ENCODE measurements at regions not wholly inside any gene's neighbourhood (a gene's known extent, or its start where the extent isn't known, plus 50 kb on each side); places are given as distances from the start of the nearest gene placed in this dataset.

DNA sequence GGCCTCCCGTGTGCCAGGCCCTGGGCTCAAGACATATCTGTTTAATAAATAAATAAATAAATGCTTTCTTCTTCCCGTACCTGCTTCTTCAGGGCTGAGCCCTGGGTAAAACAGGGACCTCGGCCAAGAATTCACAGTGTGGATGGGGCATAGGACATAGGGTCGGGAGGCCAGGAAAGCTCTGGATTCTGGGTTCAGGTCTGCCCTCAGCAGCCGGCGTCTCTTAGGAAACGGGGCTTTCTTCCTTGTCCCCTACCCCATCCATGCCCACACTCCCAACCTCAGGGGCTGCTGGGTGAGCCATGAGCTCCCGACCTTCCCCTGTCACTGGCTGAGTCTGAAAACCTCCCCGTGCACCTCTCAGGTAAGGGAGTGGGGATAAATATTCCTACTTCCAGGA, 55.7 kb upstream of the ALX4 start:
- H3K4me3 ChIP-seq = no peak overlapping the region
- DNase-seq (ENCODE audit: low read depth in 1 of 2, low spot score in 1 of 2) (no peak), FAIRE-seq (no peak), ATAC-seq (no peak)
- 60% methylated on average over 9 of the region's 9 CpGs for WGBS (ENCODE audit: missing lambda C conversion rate)
- POLR2A ChIA-PET = no interaction called here
- H3K9me3 ChIP-seq = no peaks in the 10 kb centered on the region
- no peak for TF ChIP-seq MAFK (IDR thresholded peaks at IDR 0.05; ENCODE audit: partially characterized antibody)
- no peak for TF ChIP-seq ZSCAN20 (CRISPR knock-in tag; IDR thresholded peaks at IDR 0.05)
- TF ChIP-seq, protein P1, sequence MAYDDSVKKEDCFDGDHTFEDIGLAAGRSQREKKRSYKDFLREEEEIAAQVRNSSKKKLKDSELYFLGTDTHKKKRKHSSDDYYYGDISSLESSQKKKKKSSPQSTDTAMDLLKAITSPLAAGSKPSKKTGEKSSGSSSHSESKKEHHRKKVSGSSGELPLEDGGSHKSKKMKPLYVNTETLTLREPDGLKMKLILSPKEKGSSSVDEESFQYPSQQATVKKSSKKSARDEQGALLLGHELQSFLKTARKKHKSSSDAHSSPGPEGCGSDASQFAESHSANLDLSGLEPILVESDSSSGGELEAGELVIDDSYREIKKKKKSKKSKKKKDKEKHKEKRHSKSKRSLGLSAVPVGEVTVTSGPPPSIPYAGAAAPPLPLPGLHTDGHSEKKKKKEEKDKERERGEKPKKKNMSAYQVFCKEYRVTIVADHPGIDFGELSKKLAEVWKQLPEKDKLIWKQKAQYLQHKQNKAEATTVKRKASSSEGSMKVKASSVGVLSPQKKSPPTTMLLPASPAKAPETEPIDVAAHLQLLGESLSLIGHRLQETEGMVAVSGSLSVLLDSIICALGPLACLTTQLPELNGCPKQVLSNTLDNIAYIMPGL (CRISPR knock-in tag; IDR thresholded peaks at IDR 0.05; ENCODE audit: borderline replicate concordance) = no peak
- TF ChIP-seq POLR2AphosphoS2 (conservative IDR thresholded peaks at IDR 0.05; ENCODE audit: low read length) = no peak
- no peak for TF ChIP-seq FOXS1 (CRISPR knock-in tag; IDR thresholded peaks at IDR 0.05)
- TF ChIP-seq JUN (IDR thresholded peaks at IDR 0.05) = no peak
- TF ChIP-seq, protein P2, sequence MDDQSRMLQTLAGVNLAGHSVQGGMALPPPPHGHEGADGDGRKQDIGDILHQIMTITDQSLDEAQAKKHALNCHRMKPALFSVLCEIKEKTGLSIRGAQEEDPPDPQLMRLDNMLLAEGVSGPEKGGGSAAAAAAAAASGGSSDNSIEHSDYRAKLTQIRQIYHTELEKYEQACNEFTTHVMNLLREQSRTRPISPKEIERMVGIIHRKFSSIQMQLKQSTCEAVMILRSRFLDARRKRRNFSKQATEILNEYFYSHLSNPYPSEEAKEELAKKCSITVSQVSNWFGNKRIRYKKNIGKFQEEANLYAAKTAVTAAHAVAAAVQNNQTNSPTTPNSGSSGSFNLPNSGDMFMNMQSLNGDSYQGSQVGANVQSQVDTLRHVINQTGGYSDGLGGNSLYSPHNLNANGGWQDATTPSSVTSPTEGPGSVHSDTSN (IDR thresholded peaks at IDR 0.05) = no peak
- TF ChIP-seq, protein P3, sequence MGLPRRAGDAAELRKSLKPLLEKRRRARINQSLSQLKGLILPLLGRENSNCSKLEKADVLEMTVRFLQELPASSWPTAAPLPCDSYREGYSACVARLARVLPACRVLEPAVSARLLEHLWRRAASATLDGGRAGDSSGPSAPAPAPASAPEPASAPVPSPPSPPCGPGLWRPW (IDR thresholded peaks at IDR 0.05) = no peak
- TF ChIP-seq RARB (CRISPR knock-in tag; IDR thresholded peaks at IDR 0.05) = no peak
- TF ChIP-seq PHF8 (IDR thresholded peaks at IDR 0.05; ENCODE audit: borderline replicate concordance, low read depth) = no peak
- TF ChIP-seq KDM5A (IDR thresholded peaks at IDR 0.05) = no peak
- no peak for TF ChIP-seq HDAC2 (IDR thresholded peaks at IDR 0.05)
- no peak for TF ChIP-seq MAZ (IDR thresholded peaks at IDR 0.05; ENCODE audit: borderline replicate concordance, low read depth, low read length)
- TF ChIP-seq NR3C1 (IDR thresholded peaks at IDR 0.05) = no peak
- TF ChIP-seq, protein P4, sequence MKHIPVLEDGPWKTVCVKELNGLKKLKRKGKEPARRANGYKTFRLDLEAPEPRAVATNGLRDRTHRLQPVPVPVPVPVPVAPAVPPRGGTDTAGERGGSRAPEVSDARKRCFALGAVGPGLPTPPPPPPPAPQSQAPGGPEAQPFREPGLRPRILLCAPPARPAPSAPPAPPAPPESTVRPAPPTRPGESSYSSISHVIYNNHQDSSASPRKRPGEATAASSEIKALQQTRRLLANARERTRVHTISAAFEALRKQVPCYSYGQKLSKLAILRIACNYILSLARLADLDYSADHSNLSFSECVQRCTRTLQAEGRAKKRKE (CRISPR knock-in tag; IDR thresholded peaks at IDR 0.05; ENCODE audit: low read depth) = no peak
- TF ChIP-seq ZFP36 (IDR thresholded peaks at IDR 0.05; ENCODE audit: borderline replicate concordance, partially characterized antibody) = no peak
- no peak for TF ChIP-seq TFCP2L1 (CRISPR knock-in tag; IDR thresholded peaks at IDR 0.05)
- TF ChIP-seq, protein P5, sequence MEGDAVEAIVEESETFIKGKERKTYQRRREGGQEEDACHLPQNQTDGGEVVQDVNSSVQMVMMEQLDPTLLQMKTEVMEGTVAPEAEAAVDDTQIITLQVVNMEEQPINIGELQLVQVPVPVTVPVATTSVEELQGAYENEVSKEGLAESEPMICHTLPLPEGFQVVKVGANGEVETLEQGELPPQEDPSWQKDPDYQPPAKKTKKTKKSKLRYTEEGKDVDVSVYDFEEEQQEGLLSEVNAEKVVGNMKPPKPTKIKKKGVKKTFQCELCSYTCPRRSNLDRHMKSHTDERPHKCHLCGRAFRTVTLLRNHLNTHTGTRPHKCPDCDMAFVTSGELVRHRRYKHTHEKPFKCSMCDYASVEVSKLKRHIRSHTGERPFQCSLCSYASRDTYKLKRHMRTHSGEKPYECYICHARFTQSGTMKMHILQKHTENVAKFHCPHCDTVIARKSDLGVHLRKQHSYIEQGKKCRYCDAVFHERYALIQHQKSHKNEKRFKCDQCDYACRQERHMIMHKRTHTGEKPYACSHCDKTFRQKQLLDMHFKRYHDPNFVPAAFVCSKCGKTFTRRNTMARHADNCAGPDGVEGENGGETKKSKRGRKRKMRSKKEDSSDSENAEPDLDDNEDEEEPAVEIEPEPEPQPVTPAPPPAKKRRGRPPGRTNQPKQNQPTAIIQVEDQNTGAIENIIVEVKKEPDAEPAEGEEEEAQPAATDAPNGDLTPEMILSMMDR (IDR thresholded peaks at IDR 0.05) = no peak
- TF ChIP-seq, protein P6, sequence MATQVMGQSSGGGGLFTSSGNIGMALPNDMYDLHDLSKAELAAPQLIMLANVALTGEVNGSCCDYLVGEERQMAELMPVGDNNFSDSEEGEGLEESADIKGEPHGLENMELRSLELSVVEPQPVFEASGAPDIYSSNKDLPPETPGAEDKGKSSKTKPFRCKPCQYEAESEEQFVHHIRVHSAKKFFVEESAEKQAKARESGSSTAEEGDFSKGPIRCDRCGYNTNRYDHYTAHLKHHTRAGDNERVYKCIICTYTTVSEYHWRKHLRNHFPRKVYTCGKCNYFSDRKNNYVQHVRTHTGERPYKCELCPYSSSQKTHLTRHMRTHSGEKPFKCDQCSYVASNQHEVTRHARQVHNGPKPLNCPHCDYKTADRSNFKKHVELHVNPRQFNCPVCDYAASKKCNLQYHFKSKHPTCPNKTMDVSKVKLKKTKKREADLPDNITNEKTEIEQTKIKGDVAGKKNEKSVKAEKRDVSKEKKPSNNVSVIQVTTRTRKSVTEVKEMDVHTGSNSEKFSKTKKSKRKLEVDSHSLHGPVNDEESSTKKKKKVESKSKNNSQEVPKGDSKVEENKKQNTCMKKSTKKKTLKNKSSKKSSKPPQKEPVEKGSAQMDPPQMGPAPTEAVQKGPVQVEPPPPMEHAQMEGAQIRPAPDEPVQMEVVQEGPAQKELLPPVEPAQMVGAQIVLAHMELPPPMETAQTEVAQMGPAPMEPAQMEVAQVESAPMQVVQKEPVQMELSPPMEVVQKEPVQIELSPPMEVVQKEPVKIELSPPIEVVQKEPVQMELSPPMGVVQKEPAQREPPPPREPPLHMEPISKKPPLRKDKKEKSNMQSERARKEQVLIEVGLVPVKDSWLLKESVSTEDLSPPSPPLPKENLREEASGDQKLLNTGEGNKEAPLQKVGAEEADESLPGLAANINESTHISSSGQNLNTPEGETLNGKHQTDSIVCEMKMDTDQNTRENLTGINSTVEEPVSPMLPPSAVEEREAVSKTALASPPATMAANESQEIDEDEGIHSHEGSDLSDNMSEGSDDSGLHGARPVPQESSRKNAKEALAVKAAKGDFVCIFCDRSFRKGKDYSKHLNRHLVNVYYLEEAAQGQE (IDR thresholded peaks at IDR 0.05) = no peak
- TF ChIP-seq HEYL (CRISPR knock-in tag; IDR thresholded peaks at IDR 0.05) = no peak
- H3K4me1 ChIP-seq = no peaks in the 10 kb centered on the region
- no peak overlapping the region for H3K27ac ChIP-seq
- H3K4me2 ChIP-seq = no peak overlapping the region
- CTCF ChIA-PET = interaction anchor here (1.2 kb wide), 1 partner anchor 176 kb away, joined by 3 read pairs; no protein-coding TSS in a partner anchor

Measured in A549 (cell line).